Right lung (tissue), 2 donors: ENCODE measurements at regions not wholly inside any gene's neighbourhood (a gene's known extent, or its start where the extent isn't known, plus 50 kb on each side); places are given as distances from the start of the nearest gene placed in this dataset.
"Not testable (repeated sequence)": the region's sequence is repeated elsewhere in the genome, so short reads cannot be mapped to it uniquely, and the experiment has no call there.

Source experiments
- DNase-seq, 2 donors: peaks; one replicate each; pipeline ENCODE4 v3.0.0-alpha.2; 2013

DNA sequence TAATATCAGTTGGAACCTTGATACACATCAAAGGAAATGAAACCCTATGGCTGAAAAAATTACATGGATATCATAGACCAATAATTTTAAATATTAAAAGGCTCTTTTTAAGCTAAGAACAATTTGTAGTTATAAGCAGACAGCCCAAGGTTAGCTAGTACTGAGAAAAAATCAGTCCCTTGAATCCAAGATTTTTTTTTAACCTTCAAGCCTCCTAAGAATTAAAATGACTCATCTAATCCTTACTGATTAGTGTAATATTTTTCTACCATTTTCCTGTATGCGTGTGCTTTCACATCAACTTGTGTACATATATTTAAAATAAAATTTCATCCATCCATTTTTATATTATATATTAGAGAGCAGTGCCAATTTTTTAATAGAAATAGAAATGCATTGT, 1004.9 kb upstream of the ZEB2 start:
- no peak for DNase-seq

DNA sequence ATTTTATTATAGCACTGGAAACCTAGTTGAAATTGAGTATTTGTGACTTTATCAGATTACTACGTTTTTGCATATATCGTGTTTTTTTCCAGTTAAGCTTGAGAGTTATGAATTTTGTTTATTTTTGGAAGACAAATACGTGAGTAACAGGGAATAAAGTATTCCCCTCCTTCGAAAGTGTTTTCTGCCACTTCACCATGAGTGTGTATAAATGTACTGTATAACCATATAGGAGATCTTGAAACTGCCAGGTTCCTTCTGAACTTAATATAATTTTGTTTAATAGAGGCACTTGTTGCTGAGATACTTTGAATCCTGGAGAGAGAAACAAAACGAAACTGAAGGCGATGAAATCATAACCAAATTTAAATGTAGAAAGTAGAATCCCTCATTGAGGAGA, 1004.4 kb upstream of the ZEB2 start:
- no peak for DNase-seq

DNA sequence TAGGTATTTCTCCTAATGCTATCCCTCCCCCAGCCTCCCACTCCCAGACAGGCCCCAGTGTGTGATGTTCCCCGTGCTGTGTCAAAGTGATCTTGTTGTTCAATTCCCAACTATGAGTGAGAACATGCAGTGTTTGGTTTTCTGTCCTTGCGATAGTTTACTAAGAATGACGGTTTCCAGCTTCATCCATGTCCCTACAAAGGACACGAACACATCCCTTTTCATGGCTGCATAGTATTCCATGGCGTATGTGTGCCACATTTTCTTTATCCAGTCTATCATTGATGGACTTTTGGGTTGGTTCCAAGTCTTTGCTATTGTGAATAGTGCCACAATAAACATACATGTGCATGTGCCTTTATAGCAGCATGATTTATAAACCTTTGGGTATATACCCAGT, 999.3 kb upstream of the ZEB2 start:
- not testable (repeated sequence) for DNase-seq

DNA sequence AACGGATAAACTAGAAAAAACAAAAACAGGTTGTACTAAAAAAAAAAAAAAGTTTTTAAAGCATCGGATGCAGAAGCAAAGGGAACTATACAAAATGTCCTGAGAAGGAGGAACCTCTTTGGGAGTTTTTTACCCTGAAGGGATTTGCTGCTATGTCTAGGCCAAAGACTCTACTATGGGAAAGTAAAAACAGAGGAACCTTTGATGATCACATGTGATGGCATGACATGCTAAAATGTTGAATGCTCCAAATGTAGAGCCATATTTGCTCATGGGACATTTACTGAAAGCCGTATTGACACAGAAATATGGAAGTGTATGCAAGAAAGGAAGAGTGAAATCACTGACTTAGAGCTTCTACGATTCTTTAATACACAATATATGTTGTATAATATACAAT, 992.0 kb upstream of the ZEB2 start:
- no peak for DNase-seq

DNA sequence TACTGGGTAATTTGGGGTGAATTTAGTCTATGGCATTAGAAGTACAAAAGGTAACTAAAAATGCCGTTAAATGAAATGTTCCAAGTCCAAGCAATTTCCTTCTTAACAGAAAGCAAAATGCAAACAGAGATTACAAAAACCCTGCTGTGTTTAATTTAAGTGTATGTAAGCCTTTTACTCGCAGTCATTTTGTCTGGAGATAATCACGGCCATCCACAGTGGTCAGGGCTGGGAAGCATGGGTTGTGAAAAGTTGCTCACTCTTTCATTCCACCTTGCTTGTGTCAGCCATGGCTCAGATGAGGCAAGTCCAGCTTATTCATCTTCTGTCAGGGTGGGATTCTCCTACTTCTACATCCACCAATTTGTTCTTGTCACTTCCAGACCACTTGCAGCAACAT, 983.6 kb upstream of the ZEB2 start:
- no peak for DNase-seq

DNA sequence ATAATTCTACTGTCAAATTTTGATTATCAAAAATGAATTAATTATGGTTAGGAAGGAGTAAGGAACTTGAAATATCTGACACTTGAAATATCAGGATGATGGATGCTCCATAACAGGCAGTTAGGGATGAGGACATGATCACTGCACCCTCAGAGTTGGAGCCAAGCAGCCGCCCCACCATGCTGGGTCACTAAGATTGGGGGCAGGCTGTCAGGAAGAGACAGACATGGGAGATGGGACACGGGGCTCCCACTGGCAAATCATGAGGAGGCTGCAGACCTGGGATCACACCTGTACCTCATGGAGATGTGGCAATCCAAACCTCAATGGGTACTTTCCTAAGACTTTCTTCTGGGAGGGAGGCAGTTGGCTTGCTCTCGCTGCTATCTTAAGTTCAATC, 982.0 kb upstream of the ZEB2 start:
- DNase-seq: no peak

DNA sequence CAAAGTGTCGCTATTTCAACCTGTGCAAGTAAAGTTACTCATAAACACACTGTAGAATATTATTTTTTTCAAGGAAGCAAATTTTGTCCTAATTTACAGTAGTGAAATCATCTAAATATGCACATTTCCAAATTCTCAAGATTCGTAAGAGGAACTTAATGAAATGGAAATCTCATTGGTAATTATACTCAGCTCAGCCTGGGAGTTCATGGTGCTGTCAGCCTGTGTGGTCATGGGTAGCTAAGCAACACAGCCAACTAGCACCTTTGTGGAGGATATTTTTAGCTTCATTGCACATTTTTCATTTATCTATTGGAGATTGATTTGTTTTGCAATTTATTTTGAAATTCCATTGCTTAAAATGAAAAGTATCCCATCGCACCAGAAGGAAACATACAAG, 975.7 kb upstream of the ZEB2 start:
- no peak for DNase-seq

DNA sequence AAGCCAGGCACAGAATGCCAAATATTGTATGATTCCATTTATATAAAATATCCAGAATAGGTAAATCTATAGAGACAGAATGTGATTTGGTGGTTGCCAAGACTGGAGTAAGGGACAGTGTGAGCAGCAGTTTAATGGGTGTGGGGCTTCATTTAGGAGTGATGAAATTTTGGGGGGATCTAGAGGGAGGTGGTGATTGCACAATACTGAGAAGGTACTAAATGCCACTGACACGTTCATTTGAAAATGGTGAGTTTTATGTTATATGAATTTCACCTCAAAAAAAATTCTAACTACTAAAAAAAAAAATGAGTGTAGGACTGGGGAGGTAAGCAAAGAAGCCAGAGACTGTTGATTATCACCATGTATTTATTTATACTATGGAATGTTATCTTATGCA, 974.5 kb upstream of the ZEB2 start:
- no peak for DNase-seq

DNA sequence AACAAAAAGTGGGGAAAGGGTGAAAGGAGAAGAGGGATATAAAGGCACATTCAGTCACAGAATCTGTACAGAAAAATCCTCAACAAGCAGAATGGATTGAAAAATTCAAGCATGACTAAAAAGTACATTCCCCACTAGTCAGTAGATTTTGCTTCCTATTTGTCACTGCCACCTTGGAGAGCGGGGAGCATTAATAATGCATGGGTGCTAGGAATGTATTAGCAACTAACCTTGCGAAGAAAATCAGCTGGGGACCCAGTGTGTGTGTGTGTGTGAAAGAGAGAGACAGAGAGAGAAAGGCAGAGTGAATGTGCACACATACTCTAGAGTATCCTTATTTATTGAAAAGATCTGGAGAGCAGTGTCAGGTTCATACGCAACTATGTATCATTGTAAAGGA, 968.7 kb upstream of the ZEB2 start:
- no peak for DNase-seq

DNA sequence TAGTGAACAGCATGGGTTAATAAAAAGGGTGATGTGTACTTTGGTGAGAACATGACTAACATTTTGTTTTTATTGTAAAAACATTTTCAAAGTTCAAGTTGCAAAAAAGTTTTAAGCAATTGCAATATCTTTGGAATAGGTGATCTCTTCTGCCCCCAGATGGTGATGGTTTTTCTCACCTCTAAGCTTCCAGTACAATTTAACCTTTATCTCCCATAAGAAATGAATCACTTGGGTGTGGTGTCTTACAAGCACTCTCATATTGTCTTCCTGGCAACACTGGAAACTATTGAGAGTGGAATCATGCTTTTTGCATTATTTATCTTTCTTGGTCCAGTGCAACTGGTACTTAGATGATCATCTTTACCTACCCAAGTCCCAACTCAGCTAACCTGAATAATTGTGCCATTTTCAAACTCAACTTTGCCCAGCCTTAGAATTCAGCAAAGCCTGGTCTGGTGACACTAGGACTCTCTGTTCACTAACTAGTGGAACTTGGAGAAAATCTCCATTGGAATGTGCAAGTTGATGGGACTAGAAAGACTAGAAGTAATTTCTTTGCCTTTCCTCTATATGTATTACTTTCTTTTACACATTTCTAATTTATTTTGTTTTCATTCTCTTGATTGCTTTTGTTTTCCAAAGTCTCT, 964.7 kb upstream of the ZEB2 start:
- DNase-seq: no peak

DNA sequence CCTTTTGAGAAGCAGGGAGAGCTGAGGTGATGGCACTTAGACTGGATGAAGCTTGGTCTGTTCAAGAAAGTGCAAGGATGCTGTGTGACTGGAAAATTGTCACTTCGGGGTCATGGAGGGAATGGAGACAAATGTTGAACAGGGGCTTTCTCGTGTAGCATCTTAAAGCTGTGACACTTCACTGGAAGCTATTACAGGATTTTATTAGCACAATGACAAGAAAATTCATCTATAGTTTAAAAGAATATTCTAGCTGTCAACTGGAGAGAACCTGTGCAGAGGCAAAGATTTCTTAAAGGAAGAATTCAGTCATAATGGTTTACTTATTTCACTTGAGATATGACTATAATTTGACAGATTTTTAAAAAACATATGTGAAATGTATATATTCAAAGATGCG, 963.9 kb upstream of the ZEB2 start:
- DNase-seq: no peak

DNA sequence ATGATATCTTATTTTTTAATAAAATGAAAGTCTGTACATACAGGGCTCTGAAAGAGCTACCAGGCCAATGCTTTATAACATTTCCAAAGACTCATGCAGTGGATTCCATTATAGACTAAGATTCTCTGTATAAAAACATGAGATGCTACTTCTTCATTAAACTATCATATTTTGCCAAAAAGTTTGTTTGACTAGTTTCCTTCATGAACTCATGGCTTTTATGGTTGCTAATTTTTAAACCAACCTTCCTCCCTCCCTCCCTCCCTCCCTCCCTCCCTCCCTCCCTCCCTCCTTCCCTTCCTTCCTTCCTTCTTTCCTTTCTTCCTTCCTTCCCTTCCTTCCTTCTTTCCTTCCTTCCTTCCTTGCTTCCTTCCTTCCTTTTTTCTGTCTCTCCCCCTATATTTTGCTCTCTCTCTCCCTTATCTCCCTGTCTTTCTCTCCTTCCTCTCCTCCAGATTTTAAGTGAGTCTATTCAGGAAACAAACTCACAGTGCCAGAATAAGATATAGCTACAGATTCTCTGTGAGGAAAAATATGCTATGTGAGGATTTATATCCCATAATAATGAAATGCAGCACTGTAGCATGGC, 961.5 kb upstream of the ZEB2 start:
- DNase-seq: no peak

DNA sequence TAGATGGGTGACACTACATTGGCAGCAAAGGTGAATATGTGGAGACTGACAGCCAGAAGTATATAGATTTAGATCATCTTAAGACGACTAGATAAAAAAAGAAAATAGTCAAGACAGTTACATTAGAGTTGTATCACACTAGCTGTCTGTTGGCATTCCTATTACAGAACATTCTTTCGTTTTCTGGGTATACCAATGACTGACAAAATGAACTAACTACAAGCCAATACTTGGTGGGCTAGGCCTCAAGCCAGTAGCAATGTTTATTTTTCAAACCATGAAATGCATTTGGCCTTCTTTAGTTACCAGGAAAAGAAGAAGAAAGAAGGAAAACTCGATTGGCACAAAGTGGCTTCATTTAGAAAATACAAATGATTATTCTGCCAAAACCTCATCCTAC, 944.9 kb upstream of the ZEB2 start:
- DNase-seq: no peak

DNA sequence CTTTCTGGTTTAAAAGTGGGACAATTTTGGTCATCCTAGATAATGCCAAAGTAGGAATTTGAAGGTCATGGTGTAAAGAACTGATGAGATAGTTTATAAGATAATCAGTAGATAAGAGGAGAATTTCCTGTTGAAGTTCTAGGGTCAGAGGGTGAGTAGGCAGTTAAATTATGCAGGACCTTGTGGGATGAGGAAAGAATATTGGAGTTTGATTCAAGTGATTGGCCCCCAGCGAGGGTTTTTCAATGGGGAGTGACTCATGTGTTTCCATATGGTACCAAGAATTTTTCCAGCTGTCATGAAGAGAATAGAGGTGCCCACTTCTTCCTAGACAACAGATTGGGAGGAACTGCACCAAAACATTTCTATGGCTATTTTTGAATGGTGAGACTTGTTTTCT, 940.2 kb upstream of the ZEB2 start:
- DNase-seq: no peak

DNA sequence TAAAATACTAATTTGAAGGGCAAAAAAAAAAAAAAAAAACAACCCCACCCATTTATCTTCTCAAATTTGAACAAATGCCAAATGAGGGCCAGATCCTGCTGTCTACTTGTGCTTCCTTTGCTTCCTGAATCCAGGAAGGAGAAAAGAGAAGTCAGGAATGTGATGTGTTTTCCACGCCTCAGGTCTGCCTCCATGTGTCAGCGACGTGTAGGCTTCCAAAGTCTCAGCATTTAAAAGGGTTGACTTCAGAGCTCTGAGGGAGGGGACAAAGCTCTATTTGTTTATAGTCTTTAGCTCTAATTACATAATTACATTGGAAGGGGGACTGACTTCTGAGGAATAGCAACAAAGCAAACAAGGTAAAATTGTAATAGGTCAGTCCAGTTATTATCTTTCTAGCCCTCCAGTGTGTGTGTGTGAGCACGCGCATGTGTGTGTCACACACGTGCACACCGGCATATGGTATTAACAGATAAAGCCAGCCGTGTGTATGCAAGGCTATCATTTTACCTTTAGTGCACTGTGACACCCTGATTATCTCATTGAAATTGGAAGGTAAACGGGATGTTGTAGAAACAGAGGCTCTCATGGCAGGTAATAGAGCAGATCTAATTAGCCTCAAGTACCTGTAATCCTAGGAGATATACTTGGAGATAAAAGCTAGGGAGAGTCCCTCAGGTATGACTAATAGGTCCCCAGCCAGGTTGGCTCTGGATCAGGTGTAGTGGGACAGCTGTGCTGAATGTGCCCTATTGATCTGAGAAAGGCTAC, 911.4 kb upstream of the ZEB2 start:
- no peak for DNase-seq

DNA sequence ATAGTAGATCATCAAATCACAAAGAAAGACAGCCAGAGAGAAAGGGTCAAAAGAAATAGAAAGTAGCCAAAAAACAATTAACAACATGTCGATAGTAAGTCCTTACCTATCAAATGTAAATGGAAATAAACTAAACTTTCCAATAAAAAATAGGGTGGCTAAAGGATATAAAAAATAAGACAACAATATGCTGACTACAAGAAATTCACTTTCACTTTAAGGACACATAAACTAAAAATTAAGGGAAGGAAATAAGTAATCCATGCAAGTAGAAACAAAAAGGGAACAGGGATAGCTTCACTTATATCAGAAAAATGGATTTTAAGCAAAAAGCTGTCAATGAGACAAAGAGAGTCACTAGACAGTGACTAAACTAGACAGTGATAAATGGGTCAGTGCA, 903.9 kb upstream of the ZEB2 start:
- DNase-seq: no peak

DNA sequence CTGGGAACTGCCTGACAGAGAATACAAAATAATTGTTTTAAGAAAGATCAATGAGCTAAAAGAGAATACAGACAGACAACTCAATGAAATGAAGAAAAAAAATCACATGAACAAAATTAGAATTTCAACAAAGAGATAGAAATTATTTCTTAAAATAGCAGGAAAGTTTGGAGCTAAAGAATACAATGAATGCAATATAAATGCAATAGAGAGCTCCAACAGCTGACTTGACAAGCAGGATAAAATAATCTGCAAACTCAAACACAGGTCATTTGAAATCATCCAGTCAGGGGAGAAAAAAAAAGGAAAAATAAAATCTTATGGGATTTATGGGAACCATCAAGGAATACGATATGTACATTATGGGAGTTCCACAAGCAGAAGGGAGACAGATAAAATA, 902.7 kb upstream of the ZEB2 start:
- no peak for DNase-seq

DNA sequence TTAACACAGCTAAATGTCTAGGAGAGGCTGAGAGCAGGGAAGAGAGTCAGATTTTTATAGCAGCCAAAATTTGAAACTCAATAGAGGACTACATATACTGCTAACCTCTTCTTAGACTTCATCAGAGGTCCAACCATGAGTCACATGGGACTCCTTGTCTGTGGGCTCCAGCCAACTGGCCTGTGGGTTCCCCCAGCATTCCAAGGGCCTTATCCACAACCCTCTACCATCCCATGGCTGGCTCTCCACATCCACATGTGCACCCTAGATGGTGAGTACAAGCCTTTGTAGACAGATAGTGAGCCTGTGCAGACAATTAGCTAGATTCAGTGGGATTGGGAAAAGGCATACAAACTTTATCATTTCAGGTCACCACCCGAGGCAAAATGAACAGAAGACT, 901.9 kb upstream of the ZEB2 start:
- DNase-seq: no peak

DNA sequence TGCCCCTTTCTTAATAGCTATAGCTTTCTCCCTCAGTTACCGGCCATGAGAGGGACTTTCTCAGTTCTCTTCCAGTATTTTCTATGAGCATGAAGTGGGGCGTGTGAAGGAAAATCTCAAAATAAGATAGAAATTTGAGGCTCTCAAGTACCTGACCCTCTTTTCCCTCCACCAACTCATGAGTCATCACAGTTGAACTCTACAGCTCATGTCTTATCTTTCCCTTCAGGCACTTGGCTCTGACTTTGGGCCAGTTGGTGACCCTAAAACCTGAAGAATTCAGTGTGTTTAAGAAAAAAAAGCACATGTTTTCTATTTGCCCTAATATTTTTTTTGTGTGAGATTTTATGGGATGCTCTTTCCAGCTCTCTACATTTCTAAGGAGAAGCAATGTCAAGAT, 896.7 kb upstream of the ZEB2 start:
- DNase-seq: no peak

DNA sequence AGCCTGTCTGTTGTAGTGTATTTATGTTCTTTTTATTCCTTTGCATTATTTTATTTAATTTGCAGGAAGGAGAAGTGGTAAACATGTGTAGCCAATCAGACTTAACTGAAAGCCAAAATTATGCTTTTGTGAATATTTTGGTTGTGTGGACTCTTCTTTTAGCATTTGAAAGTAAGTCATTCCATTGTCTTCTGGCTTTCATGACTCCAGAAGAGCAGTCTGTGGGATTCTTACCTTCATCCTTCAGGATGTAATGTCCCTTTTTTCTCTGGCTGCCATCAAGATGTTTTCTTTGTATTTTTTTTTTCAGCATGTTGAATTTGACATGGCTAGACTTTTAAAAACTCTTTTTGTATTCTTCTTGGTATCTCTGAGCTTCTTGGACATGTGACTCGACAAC, 895.2 kb upstream of the ZEB2 start:
- DNase-seq: no peak

DNA sequence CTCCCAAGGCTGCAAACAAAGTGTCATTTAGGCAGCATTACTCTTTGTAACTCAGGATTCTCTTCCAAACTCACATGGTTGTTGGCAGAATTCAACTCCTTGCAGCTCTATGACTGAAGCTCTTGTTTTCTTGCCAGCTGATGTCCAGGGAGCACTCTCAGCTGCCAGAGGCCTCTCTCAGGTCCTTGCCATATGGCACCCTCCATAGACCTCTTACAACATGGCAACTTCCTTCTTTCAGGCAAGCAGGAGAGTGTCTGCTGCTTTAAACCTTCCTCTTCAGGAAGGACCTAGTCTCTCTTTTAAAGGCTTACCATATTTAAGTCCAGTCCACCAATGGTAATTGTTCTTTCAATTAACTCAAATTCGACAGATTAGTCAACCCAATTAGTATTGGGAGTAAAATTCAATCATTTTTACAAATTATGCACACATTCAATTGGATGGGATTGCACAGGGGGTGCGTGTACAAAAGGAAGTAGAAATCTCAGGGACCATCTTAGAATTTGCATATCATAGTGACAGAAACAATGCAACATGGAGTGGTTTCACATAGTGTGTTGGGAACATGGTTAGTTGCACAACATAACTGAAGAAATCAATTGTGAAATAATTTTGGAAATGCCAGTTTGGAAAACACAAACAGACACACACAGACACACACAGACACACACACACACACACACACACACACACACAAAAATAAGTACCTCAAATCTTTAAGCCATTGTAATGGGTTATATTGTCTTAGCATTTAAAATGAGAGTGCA, 893.5 kb upstream of the ZEB2 start:
- no peak for DNase-seq

DNA sequence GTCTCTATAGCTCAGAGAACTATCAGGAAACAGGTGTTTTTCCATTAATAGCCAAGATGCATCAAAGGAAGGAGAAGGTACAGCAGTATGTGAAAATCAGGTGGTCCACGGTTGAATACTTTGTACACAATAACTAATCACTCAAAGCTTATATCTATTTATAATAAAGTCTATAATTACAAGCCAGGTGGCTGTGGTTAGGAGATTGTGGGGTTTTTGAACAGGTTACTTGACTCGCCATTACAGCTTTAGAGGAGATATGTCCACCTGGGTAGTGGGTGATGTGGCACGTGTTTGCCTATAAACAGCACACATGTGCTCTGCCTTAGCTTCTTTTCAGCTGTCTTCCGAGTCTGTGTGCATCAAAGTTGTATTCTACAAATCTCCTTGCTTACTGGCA, 892.2 kb upstream of the ZEB2 start:
- no peak for DNase-seq

DNA sequence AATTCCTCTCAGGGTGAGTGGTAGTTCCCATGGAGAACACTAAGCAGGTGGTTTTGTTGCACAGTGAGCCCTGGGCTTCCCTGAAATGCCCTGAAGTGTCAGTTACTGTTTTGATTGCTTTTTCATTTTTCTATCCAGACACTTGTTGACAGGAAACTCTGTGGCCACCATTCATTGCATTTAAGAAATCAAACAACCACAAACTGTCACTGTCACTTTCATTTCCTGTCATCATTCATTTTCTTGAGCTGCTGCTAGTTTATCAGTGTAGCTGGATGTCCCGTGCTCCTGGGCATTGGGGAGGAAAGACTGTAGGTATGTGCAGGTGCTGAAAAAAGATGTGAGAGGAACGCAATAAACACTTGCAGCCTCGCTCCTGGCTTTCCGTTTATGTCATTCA, 891.6 kb upstream of the ZEB2 start:
- no peak for DNase-seq
